AG09319 (cell line): ENCODE measurements at regions not wholly inside any gene's neighbourhood (a gene's known extent, or its start where the extent isn't known, plus 50 kb on each side); places are given as distances from the start of the nearest gene placed in this dataset.
"Not testable (repeated sequence)": the region's sequence is repeated elsewhere in the genome, so short reads cannot be mapped to it uniquely, and the experiment has no call there.

Experiments
- DNase-seq: peaks from one replicate; pipeline ENCODE4 v3.0.0-alpha.2; 2010; ENCODE audit warnings: low read depth; ENCODE audit errors: extremely low read depth
- CTCF ChIP-seq: IDR thresholded peaks from 2 replicates; pipeline ENCODE4 v1.5.1; 2011; ENCODE audit warnings: low read depth, mild to moderate bottlenecking, inconsistent platforms, low read length, moderate library complexity

DNA sequence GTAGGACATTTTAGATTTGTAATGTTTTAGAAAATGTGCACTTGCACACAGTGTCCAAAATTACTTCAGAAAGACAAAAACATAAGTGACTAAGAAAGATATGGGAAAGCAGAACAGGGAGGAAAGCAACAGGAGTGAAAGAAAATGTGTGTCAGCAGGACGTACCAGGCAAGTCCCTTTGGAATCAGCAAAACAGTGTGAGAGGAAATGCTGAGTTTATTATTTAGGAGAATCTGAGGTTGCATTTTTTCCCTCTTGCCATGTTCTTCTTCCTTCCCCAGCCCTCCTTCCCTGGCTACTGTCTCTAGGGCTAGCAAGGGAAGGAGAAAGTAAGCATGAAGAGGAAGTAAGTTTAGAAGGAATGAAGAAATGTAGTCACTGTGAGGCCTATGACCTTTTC lies 67.7 kb upstream of the CD163 start:
- TF ChIP-seq CTCF = no peak
- no peak for DNase-seq

DNA sequence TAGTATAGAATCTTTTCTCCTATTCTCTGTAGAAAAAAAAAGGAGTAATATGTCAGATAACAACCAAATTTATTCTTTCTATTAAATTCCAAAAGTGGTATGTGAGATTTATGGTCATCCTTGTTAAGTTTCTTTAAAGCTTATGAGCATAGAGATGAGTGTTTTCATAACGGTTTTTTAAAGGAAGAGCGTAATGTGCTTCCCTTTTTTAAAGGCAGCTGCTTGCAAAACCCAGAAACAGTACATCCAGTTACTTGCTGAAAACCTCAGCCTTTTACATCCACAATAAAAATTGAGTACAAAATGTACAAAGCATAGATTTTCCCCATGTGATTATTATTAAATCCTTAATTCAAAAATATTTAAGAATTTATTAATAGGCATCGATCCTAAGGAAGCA lies 53.6 kb upstream of the CD163 start:
- DNase-seq = no peak
- no peak for TF ChIP-seq CTCF

DNA sequence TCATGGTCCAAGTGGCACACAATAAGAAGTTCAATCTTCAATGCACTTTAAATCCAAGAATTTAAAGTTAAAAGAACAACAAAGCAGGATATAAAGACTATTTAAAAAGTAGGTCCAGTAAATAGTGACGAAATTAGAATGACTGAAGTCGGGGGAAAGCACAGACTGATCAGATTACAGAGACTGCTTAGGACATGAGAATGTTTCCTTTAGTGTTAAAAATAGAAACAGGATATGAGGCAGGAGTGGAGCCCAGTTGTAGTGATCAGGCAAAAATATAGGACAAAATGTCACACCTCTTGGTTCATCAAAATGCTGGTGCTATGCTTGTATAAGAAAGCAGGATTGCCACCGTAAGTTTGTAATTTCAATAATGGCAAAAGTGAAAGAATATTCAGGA lies 52.2 kb upstream of the CD163 start:
- TF ChIP-seq CTCF = no peak
- peak; percentile 31 for DNase-seq

GRCh38 chr12:7554831-7555230 lies 51.3 kb upstream of the CD163 start:
- not testable (repeated sequence) for DNase-seq
